IPS DF 6.9 (cell line): ENCODE measurements at regions not wholly inside any gene's neighbourhood (a gene's known extent, or its start where the extent isn't known, plus 50 kb on each side); places are given as distances from the start of the nearest gene placed in this dataset.

Experiments used
- DNase-seq: peaks from one replicate; pipeline ENCODE4 v3.0.0-alpha.2; 2013; ENCODE audit warnings: low read depth, low spot score
- H3K27ac ChIP-seq: one replicate; pipeline ENCODE4 v1.5.1; 2013; ENCODE audit warnings: low read length, control low read depth
- H3K27me3 ChIP-seq: 2 replicates; pipeline ENCODE4 v1.6.1; 2013; ENCODE audit warnings: mild to moderate bottlenecking, low read length; ENCODE audit not compliant: control insufficient read depth, insufficient read depth
- H3K36me3 ChIP-seq: 2 replicates; pipeline ENCODE4 v1.6.1; 2013; ENCODE audit warnings: low read length; ENCODE audit not compliant: control insufficient read depth, insufficient read depth
- H3K4me1 ChIP-seq: 2 replicates; pipeline ENCODE4 v1.6.1; 2013; ENCODE audit warnings: low read length; ENCODE audit not compliant: control insufficient read depth, insufficient read depth
- H3K4me3 ChIP-seq: 2 replicates; pipeline ENCODE4 v1.5.1; 2013; ENCODE audit warnings: mild to moderate bottlenecking, low read length
- H3K9me3 ChIP-seq: 2 replicates; pipeline ENCODE4 v1.6.1; 2013; ENCODE audit warnings: low read length, inconsistent platforms; ENCODE audit not compliant: control insufficient read depth, insufficient read depth
- WGBS: extraction: QIAGEN DNeasy Blood & Tissue Kit; methylation state at CpG from one replicate; pipeline ENCODE4 v1.1.7; 2013; ENCODE audit warnings: mixed read lengths, missing lambda C conversion rate; ENCODE audit not compliant: insufficient read length, insufficient coverage; 5-methylcytosine and 5-hydroxymethylcytosine counted together

GRCh38 chr7:125678771-125679170, 749.1 kb upstream of the POT1 start:
- Histone ChIP-seq H3K4me3 (no peak overlapping the region), H3K9me3 (no peaks in the 10 kb centered on the region), H3K27ac (no peak overlapping the region), H3K4me1 (no peaks in the 10 kb centered on the region), H3K27me3 (no peaks in the 10 kb centered on the region), H3K36me3 (no peaks in the 10 kb centered on the region)
- no peak for DNase-seq
- WGBS: no CpG with 5 or more reads among the region's 2 CpGs

- DNase-seq: no peak
- no CpG with 5 or more reads among the region's 2 CpGs for whole genome bisulfite sequencing
Observed at GRCh38 chr7:125675640-125676039, 746.0 kb upstream of the POT1 start.

GRCh38 chr7:125675169-125675568, 745.5 kb upstream of the POT1 start:
- WGBS: no CpG with 5 or more reads among the region's 4 CpGs
- no peak overlapping the region for H3K4me3 ChIP-seq
- no peak overlapping the region for H3K27ac ChIP-seq
- H3K9me3 ChIP-seq: no peaks in the 10 kb centered on the region
- no peaks in the 10 kb centered on the region for H3K4me1 ChIP-seq
- no peaks in the 10 kb centered on the region for H3K27me3 ChIP-seq
- H3K36me3 ChIP-seq: no peaks in the 10 kb centered on the region
- DNase-seq: no peak

More at GRCh38 chr7:125675640-125676039, 746.0 kb upstream of the POT1 start:
- Histone ChIP-seq H3K9me3 (no peaks in the 10 kb centered on the region), H3K27ac (no peak overlapping the region), H3K4me3 (no peak overlapping the region), H3K36me3 (no peaks in the 10 kb centered on the region), H3K27me3 (no peaks in the 10 kb centered on the region), H3K4me1 (no peaks in the 10 kb centered on the region)

GRCh38 chr7:125670926-125671572, 741.4 kb upstream of the POT1 start:
- no CpG with 5 or more reads among the region's 1 CpG for WGBS
- no peaks in the 10 kb centered on the region for H3K9me3 ChIP-seq
- H3K27ac ChIP-seq: no peak overlapping the region
- DNase-seq: no peak
- no peaks in the 10 kb centered on the region for H3K36me3 ChIP-seq
- H3K4me3 ChIP-seq: no peak overlapping the region
- H3K4me1 ChIP-seq: no peaks in the 10 kb centered on the region
- no peaks in the 10 kb centered on the region for H3K27me3 ChIP-seq

- Histone ChIP-seq H3K4me3 (no peak overlapping the region), H3K27me3 (no peaks in the 10 kb centered on the region), H3K27ac (no peak overlapping the region), H3K4me1 (no peaks in the 10 kb centered on the region), H3K36me3 (no peaks in the 10 kb centered on the region), H3K9me3 (no peaks in the 10 kb centered on the region)
- no peak for DNase-seq
- no CpG with 5 or more reads among the region's 4 CpGs for WGBS
Observed at GRCh38 chr7:125668321-125668993, 738.8 kb upstream of the POT1 start.

GRCh38 chr7:125664625-125665024, 735.0 kb upstream of the POT1 start:
- Histone ChIP-seq H3K36me3 (no peaks in the 10 kb centered on the region), H3K27ac (no peak overlapping the region), H3K4me3 (no peak overlapping the region), H3K4me1 (peaks cover 3% of the 10 kb centered on the region; the same call in 1 of the 2 replicates), H3K9me3 (no peaks in the 10 kb centered on the region), H3K27me3 (no peaks in the 10 kb centered on the region)
- no CpG with 5 or more reads among the region's 1 CpG for WGBS
- DNase-seq: no peak

- Histone ChIP-seq H3K36me3 (no peaks in the 10 kb centered on the region), H3K4me3 (no peak overlapping the region), H3K27ac (no peak overlapping the region), H3K9me3 (no peaks in the 10 kb centered on the region), H3K27me3 (no peaks in the 10 kb centered on the region), H3K4me1 (peaks cover 3% of the 10 kb centered on the region; the same call in 1 of the 2 replicates)
- WGBS: no CpG with 5 or more reads among the region's 3 CpGs
- DNase-seq: no peak
Observed at GRCh38 chr7:125663961-125664360, 734.3 kb upstream of the POT1 start.

GRCh38 chr7:125661677-125662076, 732.1 kb upstream of the POT1 start:
- no peak overlapping the region for H3K27ac ChIP-seq
- no peaks in the 10 kb centered on the region for H3K36me3 ChIP-seq
- H3K4me1 ChIP-seq: peaks cover 3% of the 10 kb centered on the region; the same call in 1 of the 2 replicates
- no CpG with 5 or more reads among the region's 3 CpGs for WGBS
- DNase-seq: no peak
- no peaks in the 10 kb centered on the region for H3K9me3 ChIP-seq
- no peaks in the 10 kb centered on the region for H3K27me3 ChIP-seq
- H3K4me3 ChIP-seq: no peak overlapping the region

GRCh38 chr7:125661006-125661405, 731.4 kb upstream of the POT1 start:
- DNase-seq: no peak
- no peak overlapping the region for H3K4me3 ChIP-seq
- H3K27ac ChIP-seq: no peak overlapping the region
- H3K4me1 ChIP-seq: peaks cover 3% of the 10 kb centered on the region; the same call in 1 of the 2 replicates
- no peaks in the 10 kb centered on the region for H3K9me3 ChIP-seq
- no CpG with 5 or more reads among the region's 3 CpGs for WGBS
- H3K27me3 ChIP-seq: no peaks in the 10 kb centered on the region
- H3K36me3 ChIP-seq: no peaks in the 10 kb centered on the region

GRCh38 chr7:125654076-125654475, 724.5 kb upstream of the POT1 start:
- H3K9me3 ChIP-seq: no peaks in the 10 kb centered on the region
- no peaks in the 10 kb centered on the region for H3K4me1 ChIP-seq
- no CpG with 5 or more reads among the region's 1 CpG for WGBS
- no peak for DNase-seq
- H3K27me3 ChIP-seq: no peaks in the 10 kb centered on the region
- H3K27ac ChIP-seq: no peak overlapping the region
- no peaks in the 10 kb centered on the region for H3K36me3 ChIP-seq
- H3K4me3 ChIP-seq: no peak overlapping the region
